ENCODE measurements at regions not wholly inside any gene's neighbourhood (a gene's known extent, or its start where the extent isn't known, plus 50 kb on each side); places are given as distances from the start of the nearest gene placed in this dataset.

DNA sequence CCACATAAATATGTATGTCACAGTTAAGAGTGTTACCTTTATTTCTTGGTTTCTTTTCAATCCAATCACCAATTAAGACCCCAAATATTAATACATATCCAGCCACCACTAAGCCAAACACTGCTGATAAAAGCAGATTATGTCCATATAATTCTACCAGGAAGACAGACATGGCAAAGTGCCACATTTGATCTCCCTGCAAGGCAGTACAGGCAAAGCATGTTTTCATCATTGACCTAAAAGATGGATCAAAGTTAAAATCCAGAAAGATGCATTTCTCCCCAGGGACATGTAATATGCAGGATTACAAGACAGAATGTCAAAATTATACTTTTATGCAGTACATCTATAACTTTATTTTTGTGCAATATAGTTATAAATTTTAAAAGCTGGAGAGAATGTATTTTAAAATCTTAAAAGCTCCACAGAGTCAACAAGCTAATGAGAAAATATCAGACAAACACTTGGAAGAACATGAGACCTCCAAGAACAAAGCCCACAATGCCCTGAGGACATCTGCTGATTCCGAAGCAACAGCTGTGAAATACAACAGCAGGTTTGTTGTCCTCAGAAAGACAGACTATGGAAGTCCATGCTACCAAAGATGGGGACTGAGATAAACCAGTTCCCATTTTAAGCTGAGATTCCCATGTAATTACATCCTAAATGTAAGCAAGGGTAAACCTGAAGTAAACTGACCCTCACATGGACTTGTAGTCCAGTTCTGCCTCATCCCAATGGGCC lies 54.5 kb upstream of the TOMM7 start:
- ChIA-PET POLR2A (no interaction called here), CTCF (interaction anchor here (0.8 to 1.3 kb wide), 2 partner anchors 10 to 92 kb away, joined by 3 read pairs; no protein-coding TSS in a partner anchor)
- H3K9me3 Mint-ChIP-seq = no peaks in the 10 kb centered on the region
- no peaks in the 10 kb centered on the region for H3K36me3 Mint-ChIP-seq (ENCODE audit: low read depth)
- no peak overlapping the region for H3K4me3 Mint-ChIP-seq
- DNase-seq = no peak
- peaks cover 7% of the 10 kb centered on the region for H3K4me1 Mint-ChIP-seq
- peaks cover 2% of the 10 kb centered on the region for H3K27me3 Mint-ChIP-seq
- H3K27ac Mint-ChIP-seq = no peak overlapping the region

DNA sequence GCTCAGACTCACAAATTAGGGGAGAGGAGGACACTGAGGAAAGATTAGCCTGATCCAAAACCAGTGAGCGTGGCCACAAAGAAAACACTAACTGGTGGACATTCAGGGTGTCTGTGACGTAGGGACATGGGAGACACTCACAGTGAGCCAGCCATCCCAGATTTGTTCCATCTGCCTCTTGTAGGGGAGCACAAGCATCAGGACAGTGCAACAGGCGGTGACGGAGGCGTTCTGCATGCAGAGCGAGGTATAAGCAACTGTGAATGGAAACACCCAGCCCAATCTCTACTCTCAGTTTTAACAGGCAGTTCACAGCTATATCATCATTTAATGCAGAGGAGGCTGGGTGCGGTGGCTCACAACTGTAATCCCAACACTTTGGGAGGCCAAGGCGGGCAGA lies 52.8 kb upstream of the TOMM7 start:
- ChIA-PET CTCF (no interaction called here), POLR2A (no interaction called here)
- Mint-ChIP-seq H3K9me3 (no peaks in the 10 kb centered on the region), H3K4me1 (peaks cover 13% of the 10 kb centered on the region), H3K4me3 (no peak overlapping the region), H3K27ac (no peak overlapping the region), H3K36me3 (ENCODE audit: low read depth) (no peaks in the 10 kb centered on the region), H3K27me3 (peaks cover 2% of the 10 kb centered on the region)
- no peak for DNase-seq

DNA sequence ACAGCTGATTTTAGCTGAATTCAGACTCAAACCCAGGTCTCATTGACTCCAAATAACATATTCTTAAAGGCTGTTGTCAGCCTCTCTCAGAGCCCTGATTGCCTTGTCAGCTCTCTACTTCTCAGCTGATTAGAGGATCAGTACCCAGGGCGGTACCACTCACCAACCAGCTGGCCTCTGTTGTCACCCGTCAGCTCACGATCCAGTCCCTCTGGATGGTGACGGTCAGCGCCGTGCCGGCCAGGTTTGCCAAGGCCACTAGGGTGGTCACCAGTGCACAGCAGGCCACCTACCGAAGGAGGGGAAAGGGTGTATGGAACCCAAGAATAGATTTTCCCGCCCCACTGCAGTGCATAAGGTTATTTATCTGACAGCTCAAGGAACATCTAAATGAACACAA lies 52.3 kb upstream of the TOMM7 start:
- peaks cover 17% of the 10 kb centered on the region for H3K4me1 Mint-ChIP-seq
- H3K9me3 Mint-ChIP-seq = no peaks in the 10 kb centered on the region
- no peak overlapping the region for H3K27ac Mint-ChIP-seq
- peaks cover 3% of the 10 kb centered on the region for H3K36me3 Mint-ChIP-seq (ENCODE audit: low read depth)
- no peak overlapping the region for H3K4me3 Mint-ChIP-seq
- no peak for DNase-seq
- ChIA-PET POLR2A (no interaction called here), CTCF (interaction anchor here (0.8 kb wide), 1 partner anchor 184 kb away, joined by 3 read pairs; no protein-coding TSS in a partner anchor)
- peaks cover 2% of the 10 kb centered on the region for H3K27me3 Mint-ChIP-seq
